Fibroblast of skin of back (primary cell): ENCODE measurements at regions not wholly inside any gene's neighbourhood (a gene's known extent, or its start where the extent isn't known, plus 50 kb on each side); places are given as distances from the start of the nearest gene placed in this dataset.

Source experiments
- DNase-seq: peaks from one replicate; pipeline ENCODE4 v3.0.0-alpha.2; 2013

- DNase-seq: no peak
Measured at GRCh38 chr22:49601614-49602321, 225.9 kb downstream of the BRD1 start.

GRCh38 chr22:49600891-49601431 is 226.7 kb downstream of the BRD1 start:
- no peak for DNase-seq

GRCh38 chr22:49600468-49600867 is 227.2 kb downstream of the BRD1 start:
- DNase-seq: no peak

- DNase-seq: no peak
Measured at GRCh38 chr22:49599691-49600455, 227.8 kb downstream of the BRD1 start.

GRCh38 chr22:49599039-49599438 is 228.6 kb downstream of the BRD1 start:
- no peak for DNase-seq

GRCh38 chr22:49598338-49598737 is 229.3 kb downstream of the BRD1 start:
- no peak for DNase-seq

- no peak for DNase-seq
Measured at GRCh38 chr22:49597428-49598039, 230.1 kb downstream of the BRD1 start.

- no peak for DNase-seq
Measured at GRCh38 chr22:49595465-49596078, 232.1 kb downstream of the BRD1 start.

- DNase-seq: no peak
Measured at GRCh38 chr22:49594078-49594477, 233.6 kb downstream of the BRD1 start.

- no peak for DNase-seq
Measured at GRCh38 chr22:49593509-49593908, 234.2 kb downstream of the BRD1 start.

- DNase-seq: no peak
Measured at GRCh38 chr22:49592780-49593501, 234.7 kb downstream of the BRD1 start.

GRCh38 chr22:49590851-49591445 is 236.7 kb downstream of the BRD1 start:
- DNase-seq: no peak

GRCh38 chr22:49590381-49590780 is 237.3 kb downstream of the BRD1 start:
- DNase-seq: no peak

- DNase-seq: no peak
Measured at GRCh38 chr22:49589811-49590210, 237.9 kb downstream of the BRD1 start.

- no peak for DNase-seq
Measured at GRCh38 chr22:49589301-49589700, 238.4 kb downstream of the BRD1 start.

- DNase-seq: no peak
Measured at GRCh38 chr22:49588739-49589138, 238.9 kb downstream of the BRD1 start.

GRCh38 chr22:49587987-49588386 is 239.7 kb downstream of the BRD1 start:
- DNase-seq: no peak

GRCh38 chr22:49587421-49587820 is 240.3 kb downstream of the BRD1 start:
- no peak for DNase-seq

GRCh38 chr22:49586873-49587272 is 240.8 kb downstream of the BRD1 start:
- DNase-seq: no peak

GRCh38 chr22:49586244-49586748 is 241.4 kb downstream of the BRD1 start:
- DNase-seq: no peak

- DNase-seq: no peak
Measured at GRCh38 chr22:49585461-49586243, 242.0 kb downstream of the BRD1 start.
